CD14-positive monocyte (primary cell): ENCODE measurements at regions not wholly inside any gene's neighbourhood (a gene's known extent, or its start where the extent isn't known, plus 50 kb on each side); places are given as distances from the start of the nearest gene placed in this dataset.

ENCODE experiments used
- DNase-seq, 3 donors: peaks; one replicate each; pipeline ENCODE4 v3.0.0-alpha.2; 2011 to 2022
- H2AFZ ChIP-seq: 2 replicates; pipeline ENCODE4 v1.6.0; 2012; ENCODE audit warnings: mild to moderate bottlenecking, low read depth, low read length, inconsistent platforms; ENCODE audit not compliant: insufficient read depth, poor library complexity, severe bottlenecking
- H3K27ac ChIP-seq, 2 donors: 1 replicate in 1 of 2; 2 replicates in 1 of 2; pipeline ENCODE4 v1.5.1; 2012 to 2013; ENCODE audit warnings: low read length in 2 of 2, control low read depth in 1 of 2, inconsistent platforms in 1 of 2, low read depth in 1 of 2, mild to moderate bottlenecking in 1 of 2
- H3K27me3 ChIP-seq, 2 donors: one replicate each; pipeline versions ENCODE4 v1.6.0 to v1.6.1; 2011 to 2013; ENCODE audit warnings: low read length in 2 of 2; ENCODE audit not compliant: control insufficient read depth in 2 of 2, insufficient read depth in 2 of 2
- H3K36me3 ChIP-seq, 2 donors: replicated peaks in 1 of 2; 1 replicate in 1 of 2; 2 replicates in 1 of 2; pipeline versions ENCODE4 v1.5.1 to v1.6.1; 2012 to 2013; ENCODE audit warnings: low read length in 2 of 2, control low read depth in 1 of 2, inconsistent platforms in 1 of 2, mild to moderate bottlenecking in 1 of 2; ENCODE audit not compliant: insufficient read depth in 2 of 2, control insufficient read depth in 1 of 2
- H3K4me1 ChIP-seq, 2 donors: 1 replicate in 1 of 2; 2 replicates in 1 of 2; pipeline versions ENCODE4 v1.5.1 to v1.6.1; 2012 to 2013; ENCODE audit warnings: low read length in 2 of 2, control low read depth in 1 of 2, inconsistent platforms in 1 of 2, mild to moderate bottlenecking in 1 of 2, moderate library complexity in 1 of 2; ENCODE audit not compliant: insufficient read depth in 2 of 2, control insufficient read depth in 1 of 2
- H3K4me2 ChIP-seq: replicated peaks from 2 replicates; pipeline ENCODE3; 2012; ENCODE audit warnings: low read length, moderate library complexity, mild to moderate bottlenecking; ENCODE audit not compliant: poor library complexity, severe bottlenecking; ENCODE audit errors: extremely low read depth
- H3K4me3 ChIP-seq, 3 experiments: fragments of 200-600 bp in 1 of 3; sonication (generic) in 1 of 3; replicated peaks in 1 of 3; 1 replicate in 2 of 3; 2 replicates in 1 of 3; pipeline ENCODE4 v1.5.1; 2011 to 2013; ENCODE audit warnings: low read length in 3 of 3, mild to moderate bottlenecking in 3 of 3, control low read depth in 2 of 3, low read depth in 2 of 3, inconsistent platforms in 1 of 3, moderate library complexity in 1 of 3
- H3K79me2 ChIP-seq: 2 replicates; pipeline ENCODE4 v1.6.0; 2012; ENCODE audit warnings: mild to moderate bottlenecking, control low read depth, inconsistent platforms, low read length, moderate library complexity; ENCODE audit not compliant: insufficient read depth
- H3K9ac ChIP-seq: 2 replicates; pipeline ENCODE4 v1.6.0; 2017; ENCODE audit warnings: low read length, mild to moderate bottlenecking; ENCODE audit not compliant: insufficient read depth, poor library complexity, severe bottlenecking
- H3K9me3 ChIP-seq, 2 donors: replicated peaks in 1 of 2; 1 replicate in 1 of 2; 2 replicates in 1 of 2; pipeline versions ENCODE4 v1.5.1 to v1.6.1; 2012 to 2013; ENCODE audit warnings: low read length in 2 of 2, control low read depth in 1 of 2; ENCODE audit not compliant: control insufficient read depth in 1 of 2, insufficient read depth in 1 of 2
- H4K20me1 ChIP-seq: 2 replicates; pipeline ENCODE4 v1.6.0; 2012; ENCODE audit warnings: mild to moderate bottlenecking, low read length, control low read depth, moderate library complexity; ENCODE audit not compliant: insufficient read depth
- H3K27ac Mint-ChIP-seq, 7 donors: one replicate each; pipeline ENCODE4 v1.8.0; 2020; ENCODE audit warnings: mild to moderate bottlenecking in 7 of 7, mixed read lengths in 7 of 7, moderate library complexity in 6 of 7, inconsistent platforms in 2 of 7
- H3K27me3 Mint-ChIP-seq, 3 donors: one replicate each; pipeline ENCODE4 v1.8.0; 2021 to 2022; ENCODE audit warnings: low read depth in 3 of 3, mild to moderate bottlenecking in 3 of 3, mixed read lengths in 3 of 3, moderate library complexity in 3 of 3, inconsistent platforms in 1 of 3
- H3K36me3 Mint-ChIP-seq, 2 donors: one replicate each; pipeline ENCODE4 v1.8.0; 2020; ENCODE audit warnings: mixed read lengths in 2 of 2, inconsistent platforms in 1 of 2, mild to moderate bottlenecking in 1 of 2
- H3K4me1 Mint-ChIP-seq: one replicate; pipeline ENCODE4 v1.8.0; 2020; ENCODE audit warnings: mild to moderate bottlenecking, mixed read lengths
- H3K4me3 Mint-ChIP-seq, 2 donors: one replicate each; pipeline ENCODE4 v1.8.0; 2020; ENCODE audit warnings: mild to moderate bottlenecking in 2 of 2, mixed read lengths in 2 of 2, moderate library complexity in 1 of 2
- H3K9me3 Mint-ChIP-seq, 7 donors: one replicate each; pipeline ENCODE4 v1.8.0; 2020 to 2022; ENCODE audit warnings: mixed read lengths in 7 of 7, mild to moderate bottlenecking in 6 of 7, moderate library complexity in 6 of 7, inconsistent platforms in 2 of 7
- WGBS: methylation state at CpG from one replicate; pipeline ENCODE4 v1.1.5; 2013; ENCODE audit warnings: missing lambda C conversion rate; ENCODE audit not compliant: insufficient coverage; 5-methylcytosine and 5-hydroxymethylcytosine counted together
- intact Hi-C, 2 donors: fragments of 100-400 bp; cut with micrococcal nuclease; formaldehyde crosslinking; loops; one replicate each; pipeline versions ENCODE4 v1.15.0 to v1.15.1; 2023
- TF ChIP-seq, protein P1 (sequence below): fragments of 200-600 bp; IDR thresholded peaks from one replicate; pipeline ENCODE4 v1.8.0; 2022; ENCODE audit warnings: antibody characterized with exemption, mild to moderate bottlenecking

DNA sequence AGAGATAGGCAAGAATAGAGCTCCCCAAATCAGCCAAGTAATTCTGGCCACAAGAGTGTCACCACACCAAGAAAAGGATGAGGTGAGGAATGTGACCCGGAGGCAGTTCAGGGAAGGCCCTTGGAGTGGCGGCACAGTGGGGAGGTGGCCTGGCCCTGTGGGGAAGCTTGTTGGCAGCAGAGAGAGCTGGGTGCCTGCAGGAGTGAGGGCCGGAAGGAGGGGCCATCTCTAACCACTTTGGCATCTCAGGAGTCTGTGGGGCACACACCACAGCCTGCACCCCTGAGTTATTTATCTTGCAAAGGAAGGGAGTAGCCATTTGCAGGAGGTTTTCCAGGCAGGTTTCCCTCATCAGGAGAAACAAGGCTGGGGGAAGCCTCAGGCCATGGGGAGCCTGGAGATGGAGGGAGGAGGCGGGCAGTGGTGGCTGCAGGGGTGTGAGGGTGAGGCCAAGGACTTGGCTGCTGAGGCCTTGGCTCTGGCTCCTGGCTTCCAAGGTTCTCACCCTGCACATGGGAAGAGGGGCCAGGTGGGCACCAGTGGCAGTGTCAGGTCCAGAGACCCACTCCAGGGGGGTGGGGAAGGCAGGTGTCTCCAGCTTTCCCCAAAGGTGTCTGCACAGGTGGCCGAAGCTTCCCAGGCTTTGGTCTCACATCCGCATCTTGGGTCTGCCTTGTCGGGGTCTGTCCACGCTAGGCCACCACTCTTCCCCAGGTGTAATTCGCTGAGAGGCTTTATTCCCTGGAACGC, 370.2 kb downstream of the CTTN start:
- Mint-ChIP-seq H3K9me3 (peaks cover 0 to 7% (median 1%) of the 10 kb centered on the region in 7 donors), H3K27ac (no peak overlapping the region), H3K4me1 (no peaks in the 10 kb centered on the region), H3K4me3 (no peak overlapping the region), H3K27me3 (peaks cover 2 to 6% (median 3%) of the 10 kb centered on the region in 3 donors), H3K36me3 (no peaks in the 10 kb centered on the region)
- H3K4me1 ChIP-seq: no peaks in the 10 kb centered on the region
- H2AFZ ChIP-seq: no peak overlapping the region
- peaks cover 0 to 3% of the 10 kb centered on the region in 2 donors for H3K9me3 ChIP-seq
- H4K20me1 ChIP-seq: no peaks in the 10 kb centered on the region
- no peak overlapping the region for H3K9ac ChIP-seq
- H3K27ac ChIP-seq: no peak overlapping the region
- TF ChIP-seq, protein P1, sequence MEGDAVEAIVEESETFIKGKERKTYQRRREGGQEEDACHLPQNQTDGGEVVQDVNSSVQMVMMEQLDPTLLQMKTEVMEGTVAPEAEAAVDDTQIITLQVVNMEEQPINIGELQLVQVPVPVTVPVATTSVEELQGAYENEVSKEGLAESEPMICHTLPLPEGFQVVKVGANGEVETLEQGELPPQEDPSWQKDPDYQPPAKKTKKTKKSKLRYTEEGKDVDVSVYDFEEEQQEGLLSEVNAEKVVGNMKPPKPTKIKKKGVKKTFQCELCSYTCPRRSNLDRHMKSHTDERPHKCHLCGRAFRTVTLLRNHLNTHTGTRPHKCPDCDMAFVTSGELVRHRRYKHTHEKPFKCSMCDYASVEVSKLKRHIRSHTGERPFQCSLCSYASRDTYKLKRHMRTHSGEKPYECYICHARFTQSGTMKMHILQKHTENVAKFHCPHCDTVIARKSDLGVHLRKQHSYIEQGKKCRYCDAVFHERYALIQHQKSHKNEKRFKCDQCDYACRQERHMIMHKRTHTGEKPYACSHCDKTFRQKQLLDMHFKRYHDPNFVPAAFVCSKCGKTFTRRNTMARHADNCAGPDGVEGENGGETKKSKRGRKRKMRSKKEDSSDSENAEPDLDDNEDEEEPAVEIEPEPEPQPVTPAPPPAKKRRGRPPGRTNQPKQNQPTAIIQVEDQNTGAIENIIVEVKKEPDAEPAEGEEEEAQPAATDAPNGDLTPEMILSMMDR: no peak
- no peaks in the 10 kb centered on the region for H3K36me3 ChIP-seq
- intact Hi-C loops: no loop called here
- 97% methylated on average over 5 of the region's 10 CpGs for WGBS
- no peak overlapping the region for H3K4me3 ChIP-seq
- no peaks in the 10 kb centered on the region for H3K27me3 ChIP-seq
- no peak overlapping the region for H3K4me2 ChIP-seq
- no peak for DNase-seq
- H3K79me2 ChIP-seq: no peaks in the 10 kb centered on the region

DNA sequence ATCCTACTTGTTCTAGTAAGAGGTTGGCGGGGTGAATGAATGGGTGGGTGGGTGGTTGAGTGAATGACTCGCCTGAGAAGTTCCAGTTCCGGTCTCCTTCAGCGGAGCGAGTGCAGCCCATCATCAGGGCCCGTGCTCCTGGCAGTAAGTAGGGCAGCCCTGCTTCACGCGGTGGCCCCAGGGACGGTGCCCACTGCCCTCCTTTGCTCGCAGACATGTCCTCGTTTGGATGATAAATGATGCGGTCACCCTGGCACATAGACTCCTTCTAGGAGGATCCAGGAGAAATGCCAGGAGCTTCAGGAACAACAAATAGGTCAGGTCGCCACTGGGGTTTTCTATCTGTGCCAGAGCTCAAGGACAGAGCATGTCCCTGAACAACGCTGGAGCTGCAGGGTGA, 370.8 kb downstream of the CTTN start:
- H3K4me2 ChIP-seq: no peak overlapping the region
- no peak overlapping the region for H3K4me3 ChIP-seq
- no peaks in the 10 kb centered on the region for H3K79me2 ChIP-seq
- H3K36me3 ChIP-seq: no peaks in the 10 kb centered on the region
- H3K4me1 ChIP-seq: no peaks in the 10 kb centered on the region
- intact Hi-C loops: no loop called here
- TF ChIP-seq, protein P1: no peak
- Mint-ChIP-seq H3K27me3 (peaks cover 2 to 6% (median 3%) of the 10 kb centered on the region in 3 donors), H3K9me3 (peaks cover 0 to 7% (median 1%) of the 10 kb centered on the region in 7 donors), H3K36me3 (no peaks in the 10 kb centered on the region), H3K4me3 (no peak overlapping the region), H3K4me1 (no peaks in the 10 kb centered on the region), H3K27ac (no peak overlapping the region)
- H4K20me1 ChIP-seq: no peaks in the 10 kb centered on the region
- no peak for DNase-seq
- no peak overlapping the region for H3K9ac ChIP-seq
- H3K27ac ChIP-seq: no peak overlapping the region
- peaks cover 0 to 3% of the 10 kb centered on the region in 2 donors for H3K9me3 ChIP-seq
- H2AFZ ChIP-seq: no peak overlapping the region
- no peaks in the 10 kb centered on the region for H3K27me3 ChIP-seq
- 88% methylated on average over 14 of the region's 14 CpGs for WGBS
